AG04449 (cell line): ENCODE measurements at regions not wholly inside any gene's neighbourhood (a gene's known extent, or its start where the extent isn't known, plus 50 kb on each side); places are given as distances from the start of the nearest gene placed in this dataset.

ENCODE experiments used
- CTCF ChIA-PET: fragments of 350-600 bp; formaldehyde crosslinking; extraction: SDS; loops from one replicate; lab custom pipeline; 2021; ENCODE audit warnings: antibody characterized with exemption; lab: Yijun Ruan, JAX
- POLR2A ChIA-PET: fragments of 400-600, 350-600 bp; formaldehyde crosslinking; extraction: SDS; loops from one replicate; lab custom pipeline; 2020; ENCODE audit warnings: antibody characterized with exemption, inconsistent platforms; lab: Yijun Ruan, JAX
- DNase-seq: peaks from one replicate; pipeline ENCODE4 v3.0.0-alpha.2; 2010; ENCODE audit warnings: low read depth, low spot score
- H3K4me3 ChIP-seq: 2 replicates; pipeline ENCODE4 v1.5.1; 2011; ENCODE audit warnings: low read depth, mild to moderate bottlenecking, control low read depth, low read length
- CTCF ChIP-seq: IDR thresholded peaks from one replicate; pipeline ENCODE4 v1.5.1; 2011; ENCODE audit warnings: mild to moderate bottlenecking, moderate library complexity, low read length, control low read depth, inconsistent platforms; ENCODE audit not compliant: insufficient read depth; ENCODE audit errors: missing control alignments

GRCh38 chr22:27258616-27259172 lies 542.9 kb downstream of the MN1 start:
- ChIA-PET CTCF (no interaction called here), POLR2A (no interaction called here)
- no peak overlapping the region for H3K4me3 ChIP-seq
- no peak for TF ChIP-seq CTCF
- no peak for DNase-seq

GRCh38 chr22:27259433-27259832 lies 542.1 kb downstream of the MN1 start:
- POLR2A ChIA-PET: no interaction called here
- no peak for TF ChIP-seq CTCF
- no peak overlapping the region for H3K4me3 ChIP-seq
- CTCF ChIA-PET: no interaction called here
- DNase-seq: no peak

GRCh38 chr22:27260087-27260698 lies 541.4 kb downstream of the MN1 start:
- POLR2A ChIA-PET: no interaction called here
- H3K4me3 ChIP-seq: no peak overlapping the region
- CTCF ChIA-PET: no interaction called here
- no peak for TF ChIP-seq CTCF
- no peak for DNase-seq

GRCh38 chr22:27262361-27262760 lies 539.2 kb downstream of the MN1 start:
- POLR2A ChIA-PET: no interaction called here
- DNase-seq: no peak
- H3K4me3 ChIP-seq: no peak overlapping the region
- CTCF ChIA-PET: interaction anchor here (0.7 kb wide), 1 partner anchor 10 kb away, joined by 3 read pairs; no protein-coding TSS in a partner anchor
- TF ChIP-seq CTCF: no peak

- no peak for TF ChIP-seq CTCF
- no peak for DNase-seq
- CTCF ChIA-PET: no interaction called here
- POLR2A ChIA-PET: no interaction called here
- no peak overlapping the region for H3K4me3 ChIP-seq
Observed at GRCh38 chr22:27264184-27264583, 537.4 kb downstream of the MN1 start.

- ChIA-PET CTCF (no interaction called here), POLR2A (no interaction called here)
- no peak overlapping the region for H3K4me3 ChIP-seq
- DNase-seq: no peak
- no peak for TF ChIP-seq CTCF
Observed at GRCh38 chr22:27267145-27267544, 534.4 kb downstream of the MN1 start.
